Sciatic nerve (tissue), 2 donors: ENCODE measurements at regions not wholly inside any gene's neighbourhood (a gene's known extent, or its start where the extent isn't known, plus 50 kb on each side); places are given as distances from the start of the nearest gene placed in this dataset.
A peak's percentile ranks its signal among the peaks of the same experiment; 100 is the strongest.

Source experiments
- ATAC-seq: fragments of 200-7000 bp; cut with Tn5 transposase; one replicate; pipeline ENCODE4 v1.9.1; 2020; ENCODE audit warnings: mild to moderate bottlenecking, moderate library complexity
- DNase-seq: peaks from one replicate; pipeline ENCODE4 v3.0.0-alpha.2; 2020; ENCODE audit warnings: low spot score
- intact Hi-C: fragments of 100-400 bp; cut with DNase I; formaldehyde crosslinking; loops from one replicate; pipeline ENCODE4 v1.14.2; 2022
- donor health status: DM: no; HTN: no; CAD: no.
- donor health status: DM: no; HTN: no; CAD: no.

DNA sequence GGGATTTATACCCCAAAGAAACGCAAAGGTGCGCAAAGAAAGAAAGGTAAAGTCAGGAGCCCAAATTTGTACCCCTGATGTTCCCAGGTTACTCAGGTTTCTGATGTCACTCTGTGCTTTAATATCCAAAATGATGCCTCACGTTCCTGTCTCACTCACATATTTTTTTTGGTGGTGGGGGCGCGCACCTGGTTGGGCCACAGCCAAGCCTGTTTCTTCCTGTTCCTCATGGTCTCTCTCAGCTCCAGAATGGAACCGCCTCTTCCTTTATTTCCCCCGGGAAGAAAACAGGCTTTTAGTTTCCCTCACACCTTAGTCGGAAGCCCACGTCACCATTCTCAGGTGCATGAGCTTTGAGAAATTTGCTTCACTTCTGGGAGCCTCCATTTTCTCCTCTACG is 118.3 kb upstream of the BOD1 start:
- ATAC-seq, result no peak
- intact Hi-C loops, result no loop called here
- no peak for DNase-seq

DNA sequence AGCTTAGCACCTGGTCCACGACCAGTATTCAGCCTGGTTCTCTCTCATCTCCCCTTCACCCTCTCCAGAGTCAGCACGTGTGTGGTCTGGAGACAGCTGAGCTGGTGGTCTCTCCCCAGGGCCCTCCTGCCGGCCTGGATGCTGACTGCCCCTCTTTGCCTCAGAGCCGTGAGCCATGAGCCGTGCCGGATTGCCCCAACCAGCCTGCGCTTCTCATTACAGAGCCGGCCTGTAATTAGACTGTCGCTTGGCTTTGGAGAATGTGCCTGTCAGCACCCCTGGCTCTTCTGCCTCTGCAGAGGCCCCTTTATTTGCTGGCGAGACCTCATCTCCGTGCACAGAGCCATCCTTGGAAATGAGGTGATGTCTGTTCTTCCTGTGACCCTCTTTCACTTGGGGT is 118.7 kb upstream of the BOD1 start:
- no peak for ATAC-seq
- intact Hi-C loops, result no loop called here
- no peak for DNase-seq

DNA sequence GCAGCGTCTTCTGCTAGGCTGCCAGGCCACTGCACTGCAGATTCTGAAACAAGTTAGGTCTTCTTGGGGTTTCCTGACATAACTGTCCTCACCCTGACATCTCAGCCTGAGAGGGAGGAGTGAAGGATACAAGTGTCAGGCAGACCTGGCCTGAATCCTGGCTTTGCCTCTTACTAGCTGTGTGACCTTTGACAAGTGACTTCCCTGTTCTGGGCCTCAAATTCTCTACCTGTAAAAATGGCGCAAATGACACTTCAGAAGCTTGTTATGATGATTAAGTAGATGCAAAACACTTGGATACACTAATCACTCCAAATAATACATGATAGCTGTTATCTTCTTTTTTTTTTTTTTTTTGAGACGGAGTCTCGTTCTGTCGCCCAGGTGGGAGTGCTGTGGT is 119.2 kb upstream of the BOD1 start:
- intact Hi-C loops, result no loop called here
- no peak for ATAC-seq
- DNase-seq, result no peak

DNA sequence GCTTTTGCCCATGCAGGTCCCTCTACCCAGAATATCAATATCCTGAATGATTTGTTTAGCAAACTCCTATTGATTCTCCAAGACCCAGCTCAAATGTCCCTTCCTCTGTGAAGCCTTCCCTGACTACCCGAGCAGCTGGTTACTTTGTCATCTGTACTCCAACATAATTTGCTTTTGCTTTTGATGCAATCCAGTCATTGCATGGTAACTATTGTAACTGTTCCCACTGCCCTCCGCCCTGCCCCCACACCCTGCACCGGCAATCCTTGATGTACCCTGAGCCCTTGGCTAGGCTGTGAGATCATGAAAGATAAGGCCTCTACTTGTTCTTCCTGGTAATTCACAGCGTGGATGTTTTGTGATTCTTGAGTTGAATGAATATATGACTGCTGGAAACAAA is 119.9 kb upstream of the BOD1 start:
- intact Hi-C loops, result no loop called here
- no peak for DNase-seq

DNA sequence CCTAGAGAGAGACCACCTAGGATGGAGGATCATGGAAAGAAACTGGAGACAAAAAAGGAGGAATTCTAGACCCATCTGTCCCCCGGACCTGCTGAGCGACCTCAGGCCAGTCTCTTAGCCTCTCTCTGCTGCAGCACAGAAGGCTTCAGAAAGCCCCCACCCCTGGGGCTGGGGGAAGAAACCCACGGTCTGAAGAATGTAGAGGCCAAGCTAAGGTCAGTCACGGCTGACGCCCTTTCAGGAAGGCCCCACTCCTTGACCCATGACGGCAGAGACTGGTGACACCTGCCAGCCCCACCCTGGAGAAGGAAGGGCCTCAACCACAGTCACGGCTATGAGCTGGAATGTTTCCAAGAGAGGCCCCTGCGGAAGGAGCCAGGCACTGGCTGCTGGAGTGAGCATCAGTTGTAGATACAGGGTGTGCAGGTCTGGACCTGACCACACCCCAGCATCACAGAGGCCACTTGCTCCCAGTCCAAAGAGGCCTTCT is 120.5 kb upstream of the BOD1 start:
- ATAC-seq (no peak), DNase-seq (no peak)
- intact Hi-C loops, result no loop called here

More for the DNA sequence above, 119.9 kb upstream of the BOD1 start:
- no peak for ATAC-seq

DNA sequence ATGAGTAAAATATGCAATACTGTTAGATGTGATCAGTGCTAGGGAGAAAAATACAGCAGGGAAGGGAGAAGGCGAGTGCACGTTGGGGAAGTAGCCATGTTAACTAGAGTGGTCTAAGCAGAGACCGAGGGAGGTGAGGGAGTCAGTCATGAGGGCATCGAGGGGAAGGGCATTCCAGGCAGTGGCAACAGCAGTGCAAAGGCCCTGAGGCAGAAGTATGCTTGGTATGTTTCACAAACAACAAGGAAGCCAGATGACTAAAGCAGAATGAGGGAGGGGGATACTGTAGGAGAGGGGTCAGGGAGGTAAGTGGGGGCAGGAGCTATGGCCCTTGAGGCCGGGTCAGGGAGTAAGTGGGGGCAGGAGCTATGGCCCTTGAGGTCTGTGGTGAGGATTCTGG is 123.3 kb upstream of the BOD1 start:
- intact Hi-C loops, result no loop called here
- DNase-seq, result no peak
- no peak for ATAC-seq

DNA sequence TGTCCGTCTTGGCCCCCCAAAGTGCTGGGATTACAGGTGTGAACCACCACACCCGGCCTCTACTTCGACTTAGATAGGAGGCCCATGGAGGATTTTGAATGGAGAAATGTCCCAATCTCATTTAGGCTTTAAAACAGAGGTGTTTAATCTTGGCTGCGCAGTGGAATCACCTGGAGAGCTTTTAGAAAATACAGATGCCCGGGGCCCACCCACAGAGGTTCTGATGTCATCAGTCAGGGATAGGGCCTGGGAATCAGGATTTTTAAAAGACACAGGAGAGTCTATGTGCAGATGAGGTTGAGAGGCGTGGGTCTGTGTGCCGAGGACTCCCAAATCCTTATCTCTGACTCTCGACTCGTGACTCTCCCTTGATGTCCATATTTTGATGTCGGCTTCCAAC is 124.0 kb upstream of the BOD1 start:
- DNase-seq (no peak), ATAC-seq (no peak)
- intact Hi-C loops, result no loop called here

DNA sequence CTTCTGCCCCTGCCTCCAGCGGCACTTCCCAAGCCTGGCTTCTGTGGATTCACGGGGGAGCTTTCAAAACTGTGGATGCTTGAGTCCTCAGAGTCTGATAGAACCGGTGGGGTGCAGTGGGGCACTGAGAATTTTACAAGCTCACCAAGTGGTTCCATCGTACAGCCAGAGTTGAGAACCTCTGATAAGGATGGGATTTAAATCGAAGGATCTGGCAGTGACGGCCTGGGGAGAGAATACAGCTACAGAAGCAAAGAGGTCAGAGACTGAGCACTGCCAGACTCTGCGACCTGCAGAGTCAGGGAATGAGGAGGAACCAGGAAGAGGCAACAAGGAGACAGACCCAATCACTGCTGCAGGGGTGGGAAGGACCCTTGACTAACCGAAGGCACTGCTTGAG is 124.6 kb upstream of the BOD1 start:
- no peak for DNase-seq
- ATAC-seq, result no peak
- intact Hi-C loops, result no loop called here

DNA sequence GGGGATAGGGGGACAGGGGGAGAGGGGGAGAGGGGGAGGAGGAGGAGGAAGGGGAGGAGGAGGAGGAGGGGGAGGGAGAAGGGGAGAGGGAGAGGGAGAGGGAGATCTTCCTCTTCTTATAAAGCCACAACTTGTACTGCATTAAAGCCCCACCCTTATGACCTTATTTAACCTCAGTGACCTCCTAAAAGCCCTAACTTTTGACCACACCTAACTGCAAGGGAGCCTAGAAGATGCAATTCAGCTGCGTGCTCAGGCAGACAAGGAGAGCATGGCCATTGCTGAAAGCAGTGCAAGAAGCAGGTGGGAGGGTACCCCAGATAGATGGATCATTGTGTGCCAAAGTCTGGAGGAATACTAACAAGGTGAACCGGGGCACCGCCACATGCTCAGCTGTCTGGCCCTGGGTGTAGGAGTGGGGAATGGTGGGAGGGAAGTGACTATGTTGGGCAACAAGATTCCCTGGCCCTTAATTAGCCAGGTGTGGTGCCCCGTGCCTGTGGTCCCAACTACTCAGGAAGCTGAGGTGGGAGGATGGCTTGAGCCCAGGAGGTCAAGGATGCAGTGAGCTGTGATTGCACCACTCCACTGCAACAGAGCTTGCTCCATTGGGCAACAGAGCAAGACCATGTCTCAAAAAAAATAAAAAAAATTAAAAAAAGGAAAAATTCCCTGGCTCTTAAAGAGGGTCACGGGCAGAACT is 125.4 kb upstream of the BOD1 start:
- DNase-seq (no peak), ATAC-seq (no peak)
- intact Hi-C loops, result no loop called here

DNA sequence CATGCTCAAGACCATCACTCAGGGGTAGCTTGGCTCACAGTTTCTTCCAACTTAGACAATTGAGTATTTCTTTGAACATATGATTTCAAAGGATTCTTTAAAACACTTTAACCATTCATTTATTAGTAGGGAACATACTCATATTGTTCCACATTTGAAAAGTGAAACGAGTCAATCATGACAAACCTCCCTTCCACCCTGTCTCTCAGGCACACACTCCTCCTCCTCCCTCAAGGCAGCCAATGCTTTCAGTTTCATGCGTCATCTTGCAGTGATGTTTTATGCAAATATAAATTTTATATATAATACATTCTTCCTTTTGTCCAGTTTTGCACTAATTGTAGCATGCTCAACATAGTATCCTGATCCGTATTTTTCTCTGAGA is 126.0 kb upstream of the BOD1 start:
- intact Hi-C loops, result no loop called here
- ATAC-seq, result no peak
- DNase-seq, result no peak

DNA sequence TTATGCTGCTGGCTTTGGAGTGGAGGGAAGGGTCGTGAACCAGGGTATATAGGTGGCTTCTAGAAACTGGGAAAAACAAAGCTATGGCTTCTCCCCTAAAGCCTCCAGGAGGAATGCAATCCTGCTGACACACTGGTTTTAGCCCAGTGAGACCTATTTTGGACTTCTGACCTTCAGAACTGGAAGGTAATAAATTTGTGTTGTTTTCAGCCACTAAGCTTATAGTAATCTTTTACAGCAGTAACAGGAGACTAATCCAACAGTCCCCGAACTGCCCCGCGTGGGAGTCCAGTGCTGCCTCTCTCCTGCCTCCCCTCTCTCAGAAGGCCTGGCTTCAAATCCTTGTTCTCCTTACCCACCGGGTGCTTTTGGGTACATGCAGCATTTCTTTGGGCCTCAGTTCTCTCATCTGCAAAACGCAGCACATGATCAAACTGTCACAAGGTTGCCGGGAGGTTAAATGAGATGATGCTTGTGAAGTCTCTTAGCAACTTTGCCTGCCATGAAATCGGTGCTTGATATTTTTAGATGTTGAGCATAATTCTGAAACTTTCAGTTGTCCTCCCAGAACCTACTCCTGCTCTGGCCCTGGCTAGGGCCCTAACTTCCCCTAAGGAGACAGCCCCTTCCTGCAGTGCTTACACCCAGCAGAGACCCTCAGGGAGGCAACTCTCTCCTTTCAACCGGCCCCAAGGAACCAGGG is 127.3 kb upstream of the BOD1 start:
- ATAC-seq (no peak), DNase-seq (no peak)
- intact Hi-C loops, result no loop called here

DNA sequence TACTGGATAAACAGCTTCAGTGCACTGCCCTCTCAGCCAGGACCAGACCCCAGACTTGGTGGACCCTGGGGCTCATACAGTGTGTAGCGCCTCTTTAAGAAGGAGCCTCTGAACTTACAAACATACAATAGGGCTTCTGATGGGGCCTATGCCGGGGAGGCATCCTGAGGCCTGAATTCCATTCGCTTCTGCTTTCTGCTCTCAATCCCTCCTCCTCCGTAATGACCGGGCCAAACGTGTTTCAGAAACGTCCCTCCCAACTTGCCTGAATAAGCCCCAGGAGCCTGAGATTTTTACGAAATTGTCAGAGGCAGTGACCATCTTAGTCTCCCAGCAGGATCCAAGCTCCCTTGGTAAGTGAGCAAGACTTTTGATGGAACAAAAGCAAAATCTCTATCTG is 128.1 kb upstream of the BOD1 start:
- DNase-seq, result no peak
- ATAC-seq, result no peak
- intact Hi-C loops, result no loop called here

DNA sequence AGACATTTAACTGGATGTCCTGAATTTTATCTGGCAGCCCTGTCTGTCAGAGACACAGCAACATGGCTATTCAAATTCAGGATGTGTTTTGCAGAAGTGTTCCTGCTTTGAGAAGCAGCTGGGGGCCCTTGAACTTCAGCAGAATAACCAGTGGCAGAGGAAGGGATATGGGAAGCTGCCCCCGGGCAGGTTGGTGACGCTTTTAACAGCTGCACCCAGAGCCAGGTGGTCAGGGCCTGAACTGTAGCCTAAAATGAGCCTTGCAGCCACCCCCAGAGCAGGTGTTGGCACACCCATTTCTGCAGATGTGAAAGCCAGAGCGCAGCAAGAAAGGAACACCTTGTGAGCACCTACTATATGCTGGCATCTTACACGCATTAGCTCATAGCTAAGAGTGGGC is 128.7 kb upstream of the BOD1 start:
- intact Hi-C loops, result no loop called here
- DNase-seq, result no peak
- ATAC-seq, result no peak

DNA sequence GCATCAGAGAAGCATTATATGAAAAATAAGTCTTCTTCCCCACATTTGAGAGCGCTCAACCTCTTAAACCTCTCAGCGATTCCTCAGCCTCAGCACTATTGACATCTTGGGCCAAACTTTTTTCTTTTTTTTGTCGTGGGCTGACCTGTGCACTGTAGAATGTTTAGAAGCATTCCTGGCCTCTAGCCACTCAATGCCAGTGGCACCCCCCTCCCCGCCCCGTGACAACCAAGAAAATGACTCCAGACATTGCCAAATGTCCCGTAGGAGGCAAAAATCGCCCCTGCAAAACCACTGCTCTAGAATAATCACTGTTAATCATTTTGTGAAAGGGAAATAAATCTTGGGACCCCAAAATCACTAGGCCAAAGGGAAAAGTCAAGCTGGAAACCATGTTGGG is 129.1 kb upstream of the BOD1 start:
- ATAC-seq, result no peak
- intact Hi-C loops, result no loop called here

DNA sequence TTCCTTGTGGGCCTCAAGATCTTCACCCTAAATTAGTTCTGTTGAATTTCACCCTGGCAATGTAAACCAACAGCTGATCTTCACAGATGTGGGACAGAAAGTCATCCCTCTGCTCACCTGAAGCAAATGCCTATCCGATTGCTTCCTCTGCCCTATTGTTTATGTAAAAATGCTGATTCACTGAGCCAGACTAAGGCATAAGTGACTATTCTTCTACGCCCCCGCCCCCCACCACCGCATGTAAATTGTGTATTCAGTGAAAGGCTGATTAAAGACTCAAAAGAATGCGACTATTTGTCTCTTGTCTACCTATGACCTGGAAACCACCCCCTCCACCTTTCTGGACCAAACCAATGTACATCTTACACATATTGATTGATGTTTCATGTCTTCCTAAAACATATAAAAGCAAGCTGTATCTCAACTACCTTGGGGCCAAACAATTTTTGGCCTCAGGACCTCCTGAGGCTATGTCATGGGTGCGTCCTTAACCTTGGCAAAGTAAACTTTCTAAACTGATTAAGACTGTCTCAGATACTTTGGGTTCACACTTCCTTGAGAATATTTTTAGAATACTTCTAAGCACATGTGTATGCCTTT is 129.7 kb upstream of the BOD1 start:
- intact Hi-C loops, result no loop called here
- ATAC-seq (no peak), DNase-seq (no peak)

More for the DNA sequence above, 129.1 kb upstream of the BOD1 start:
- DNase-seq, result no peak

DNA sequence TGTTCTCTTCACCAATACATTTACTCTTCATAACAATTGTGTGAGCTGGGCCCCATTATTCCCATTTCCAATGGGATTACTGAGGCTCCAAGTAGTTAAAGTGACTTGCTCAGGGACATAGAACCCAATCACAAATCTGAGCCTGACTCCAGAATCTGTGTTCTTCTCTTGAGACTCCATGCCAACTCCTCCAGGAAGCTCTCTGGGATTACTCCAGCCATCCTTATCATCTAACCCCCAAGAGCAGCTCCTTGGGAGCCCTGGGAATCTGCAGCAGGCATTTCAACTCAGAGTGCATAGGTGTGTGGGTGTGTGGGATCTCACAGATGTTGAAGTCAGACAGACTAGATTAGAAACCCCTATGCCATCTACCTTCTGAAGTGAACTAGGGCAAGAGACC is 131.4 kb upstream of the BOD1 start:
- no peak for ATAC-seq
- no peak for DNase-seq
- intact Hi-C loops, result no loop called here

DNA sequence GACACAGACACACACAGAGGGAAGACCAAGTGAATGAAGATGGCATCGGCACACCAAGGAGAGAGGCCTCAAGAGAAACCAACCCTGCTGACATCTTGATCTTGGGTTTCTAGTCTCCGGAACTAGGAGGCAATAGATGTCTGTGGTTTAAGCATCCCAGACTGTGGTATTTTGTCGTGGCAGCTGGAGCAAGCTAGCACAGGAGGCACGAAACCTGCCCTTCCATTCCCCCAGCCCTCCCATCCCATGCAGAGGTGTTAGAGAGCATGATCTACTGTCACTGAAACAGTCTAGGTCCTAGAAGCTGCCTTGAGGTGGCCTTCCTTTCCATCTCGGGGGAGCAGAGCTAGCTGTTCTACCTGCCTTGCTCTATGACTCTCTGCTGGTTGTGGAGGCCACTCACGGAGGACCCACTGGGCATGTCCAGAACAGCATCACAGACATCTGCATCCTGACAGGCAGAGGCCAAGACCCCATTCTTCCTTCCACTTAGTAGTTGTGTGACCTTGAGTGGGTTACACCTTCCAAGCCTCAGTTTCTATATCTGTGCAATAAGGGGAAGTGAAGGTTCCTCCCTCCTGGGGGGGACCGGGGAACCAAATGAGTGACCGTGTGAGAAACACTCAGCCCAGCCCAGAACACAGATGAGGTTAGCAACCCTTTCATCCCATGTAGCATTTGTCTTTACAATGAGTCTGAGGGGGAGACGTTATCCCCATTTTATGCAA is 134.3 kb upstream of the BOD1 start:
- ATAC-seq, result no peak
- DNase-seq, result no peak
- intact Hi-C loops, result no loop called here

DNA sequence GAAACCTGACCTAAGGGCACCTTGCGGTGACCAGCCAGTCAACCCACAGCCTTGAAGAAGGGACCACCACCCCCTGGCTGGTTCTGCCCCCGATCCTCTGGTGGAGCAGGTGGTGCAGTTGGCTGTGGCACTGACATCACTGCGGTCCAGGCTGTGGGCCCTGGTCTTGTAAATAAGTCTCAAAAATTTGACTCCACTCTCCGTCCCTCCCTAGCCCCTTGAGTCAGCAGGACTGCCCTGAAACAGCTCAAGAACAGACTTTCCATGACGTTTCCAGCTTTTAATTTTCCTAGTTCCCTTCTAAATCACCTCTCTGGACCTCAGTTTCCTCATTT is 134.8 kb upstream of the BOD1 start:
- intact Hi-C loops, result no loop called here
- DNase-seq (no peak), ATAC-seq (no peak)

DNA sequence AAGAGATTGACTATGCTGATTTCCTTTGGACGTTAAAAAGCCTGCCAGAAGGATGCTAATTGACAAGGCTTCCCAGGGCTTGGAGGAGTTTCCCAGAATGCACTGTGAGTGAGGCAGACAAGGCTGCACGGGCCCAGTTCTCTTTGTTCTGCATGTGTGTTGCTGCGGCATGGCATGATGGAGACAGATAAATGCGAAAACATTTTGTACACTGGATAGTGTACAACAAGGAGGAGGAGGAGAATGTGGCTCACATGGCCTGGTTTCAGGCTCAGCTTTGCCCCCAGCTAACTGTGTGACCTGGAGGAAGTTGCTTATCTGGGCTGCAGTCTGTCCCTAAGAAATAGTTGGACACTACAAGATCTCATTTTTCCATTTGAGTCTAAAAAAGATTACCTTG is 135.5 kb upstream of the CPEB4 start:
- ATAC-seq, result peak; percentile 15
- no peak for DNase-seq
- intact Hi-C loops, result no loop called here
